ENCODE measurements at regions not wholly inside any gene's neighbourhood (a gene's known extent, or its start where the extent isn't known, plus 50 kb on each side); places are given as distances from the start of the nearest gene placed in this dataset.

GRCh38 chr1:219810451-219810850 lies 117.9 kb downstream of the SLC30A10 start:
- DNase-seq (ENCODE audit: low spot score in 2 of 2) = no peak
- 31 to 50% methylated on average over 5 of the region's 5 CpGs for WGBS, 2 donors
- intact Hi-C loops (cut with DNase I; ENCODE audit: low total_unique reads) = loop anchor here (10.0 kb wide), 1 partner anchor 1466 kb away; the partner anchor contains the start of gene TGFB2
- TF ChIP-seq POLR2A (IDR thresholded peaks at IDR 0.05) = no peak
- no peak for TF ChIP-seq CTCF (IDR thresholded peaks at IDR 0.05)
- H3K4me3 ChIP-seq (ENCODE audit: low read depth, poor library complexity, severe bottlenecking) = no peak overlapping the region

GRCh38 chr1:219808790-219809189 lies 119.6 kb downstream of the SLC30A10 start:
- H3K4me3 ChIP-seq (ENCODE audit: low read depth, poor library complexity, severe bottlenecking) = no peak overlapping the region
- no peak for TF ChIP-seq POLR2A (IDR thresholded peaks at IDR 0.05)
- no peak for TF ChIP-seq CTCF (IDR thresholded peaks at IDR 0.05)
- intact Hi-C loops (cut with DNase I; ENCODE audit: low total_unique reads) = no loop called here
- no peak for DNase-seq (ENCODE audit: low spot score in 2 of 2)
- WGBS, 2 donors = 71 to 77% methylated on average over 7 of the region's 7 CpGs

GRCh38 chr1:219806642-219807041 lies 121.7 kb downstream of the SLC30A10 start:
- H3K4me3 ChIP-seq (ENCODE audit: low read depth, poor library complexity, severe bottlenecking) = no peak overlapping the region
- 33 to 34% methylated on average over 2 of the region's 2 CpGs for WGBS, 2 donors

GRCh38 chr1:219806020-219806419 lies 122.3 kb downstream of the SLC30A10 start:
- TF ChIP-seq POLR2A (IDR thresholded peaks at IDR 0.05) (no peak), CTCF (IDR thresholded peaks at IDR 0.05) (no peak)
- intact Hi-C loops (cut with DNase I; ENCODE audit: low total_unique reads) = no loop called here

More at GRCh38 chr1:219806642-219807041, 121.7 kb downstream of the SLC30A10 start:
- no peak for DNase-seq (ENCODE audit: low spot score in 2 of 2)
- intact Hi-C loops (cut with DNase I; ENCODE audit: low total_unique reads) = no loop called here
- TF ChIP-seq POLR2A (IDR thresholded peaks at IDR 0.05) (no peak), CTCF (IDR thresholded peaks at IDR 0.05) (no peak)

GRCh38 chr1:219805191-219805590 lies 123.2 kb downstream of the SLC30A10 start:
- WGBS, 2 donors = 66 to 67% methylated on average over 6 of the region's 6 CpGs
- no peak overlapping the region for H3K4me3 ChIP-seq (ENCODE audit: low read depth, poor library complexity, severe bottlenecking)
- intact Hi-C loops (cut with DNase I; ENCODE audit: low total_unique reads) = no loop called here
- DNase-seq (ENCODE audit: low spot score in 2 of 2) = no peak
- TF ChIP-seq POLR2A (IDR thresholded peaks at IDR 0.05) = no peak
- no peak for TF ChIP-seq CTCF (IDR thresholded peaks at IDR 0.05)

More at GRCh38 chr1:219806020-219806419, 122.3 kb downstream of the SLC30A10 start:
- no peak overlapping the region for H3K4me3 ChIP-seq (ENCODE audit: low read depth, poor library complexity, severe bottlenecking)
- WGBS, 2 donors = 35 to 91% methylated on average over 4 of the region's 4 CpGs
- DNase-seq (ENCODE audit: low spot score in 2 of 2) = no peak

- WGBS, 2 donors = 50 to 58% methylated on average over 5 of the region's 5 CpGs
- intact Hi-C loops (cut with DNase I; ENCODE audit: low total_unique reads) = no loop called here
- no peak for DNase-seq (ENCODE audit: low spot score in 2 of 2)
- TF ChIP-seq CTCF (IDR thresholded peaks at IDR 0.05) = no peak
- no peak for TF ChIP-seq POLR2A (IDR thresholded peaks at IDR 0.05)
- H3K4me3 ChIP-seq (ENCODE audit: low read depth, poor library complexity, severe bottlenecking) = no peak overlapping the region
Measured at GRCh38 chr1:219801156-219801820, 127.1 kb downstream of the SLC30A10 start.

Data from lower leg skin (tissue), 4 donors.